HCT116 (cell line): ENCODE measurements at regions not wholly inside any gene's neighbourhood (a gene's known extent, or its start where the extent isn't known, plus 50 kb on each side); places are given as distances from the start of the nearest gene placed in this dataset.

ENCODE experiments used
- ATAC-seq: fragments of 200-7000 bp; cut with Tn5 transposase; 2 replicates; pipeline ENCODE4 v1.9.1; 2020; ENCODE audit warnings: mild to moderate bottlenecking, moderate library complexity
- BruUV-seq: library from RNA; stranded (reverse); fragments of 400-500 nt; replicated peaks from 2 replicates; lab custom pipeline; 2021; lab: Mats Ljungman, UMichigan
- CTCF ChIA-PET: fragments of 300-600 bp; sonication (Branson Sonifier 250); formaldehyde crosslinking; loops from one replicate; lab custom pipeline; 2021; ENCODE audit warnings: antibody characterized with exemption; lab: Charles Lee
- POLR2A ChIA-PET: fragments of 300-600, 350-600 bp; sonication (Branson Sonifier 250); formaldehyde crosslinking; loops from one replicate; lab custom pipeline; 2021; ENCODE audit warnings: antibody characterized with exemption; lab: Charles Lee
- RAD21 ChIA-PET, 2 experiments: fragments of 300-600 bp; sonication (Branson Sonifier 250); formaldehyde crosslinking; loops; one replicate each; lab custom pipeline; 2023; ENCODE audit warnings: low total read pairs in 2 of 2; ENCODE audit not compliant: uncharacterized antibody in 2 of 2, unreplicated experiment in 2 of 2, low non-redundant PET in 1 of 2; lab: Charles Lee
- DNase-seq: peaks from one replicate; pipeline ENCODE4 v3.0.0-alpha.2; 2010; ENCODE audit warnings: low read depth, low spot score
- H2AFZ ChIP-seq: fragments of 200-600 bp; shearing (Covaris generic), sonication (generic); 2 replicates; pipeline ENCODE4 v1.6.1; 2017; ENCODE audit warnings: low read depth, mixed run types, mixed read lengths, antibody characterized with exemption, low read length; ENCODE audit not compliant: poor library complexity, severe bottlenecking
- H3K27ac ChIP-seq: 2 replicates; pipeline ENCODE4 v1.5.1; 2012; ENCODE audit warnings: low read depth, low read length
- H3K27me3 ChIP-seq: fragments of 200-600 bp; sonication (generic); 2 replicates; pipeline ENCODE4 v1.6.1; 2016; ENCODE audit warnings: mixed run types, low read length, mixed read lengths; ENCODE audit not compliant: insufficient read depth
- H3K36me3 ChIP-seq, 2 experiments: fragments of 200-500 bp in 1 of 2; fragments of 200-600 bp in 1 of 2; sonication (Bioruptor generic) in 1 of 2; sonication (generic) in 1 of 2; 2 replicates each; pipeline versions ENCODE4 v1.5.1 to v1.6.1; 2014 to 2016; ENCODE audit warnings: low read length in 2 of 2, inconsistent platforms in 1 of 2, mixed read lengths in 1 of 2, mixed run types in 1 of 2; ENCODE audit not compliant: insufficient read depth in 2 of 2, control insufficient read depth in 1 of 2
- H3K4me1 ChIP-seq, 2 experiments: fragments of 200-600 bp in 1 of 2; sonication (generic) in 1 of 2; 2 replicates each; pipeline versions ENCODE4 v1.5.1 to v1.6.1; 2012 to 2017; ENCODE audit warnings: low read length in 2 of 2, inconsistent platforms in 1 of 2, mild to moderate bottlenecking in 1 of 2, mixed read lengths in 1 of 2, mixed run types in 1 of 2, moderate library complexity in 1 of 2; ENCODE audit not compliant: insufficient read depth in 2 of 2, control insufficient read depth in 1 of 2
- H3K4me2 ChIP-seq: fragments of 200-600 bp; sonication (generic); 2 replicates; pipeline ENCODE4 v1.6.1; 2017; ENCODE audit warnings: mixed run types, low read length, mixed read lengths
- H3K4me3 ChIP-seq, 2 experiments: fragments of 200-600 bp in 1 of 2; sonication (generic) in 1 of 2; replicated peaks in 1 of 2; 2 replicates each; pipeline ENCODE4 v1.5.1; 2011 to 2016; ENCODE audit warnings: low read length in 2 of 2, control low read depth in 1 of 2, low read depth in 1 of 2, mild to moderate bottlenecking in 1 of 2, mixed read lengths in 1 of 2, mixed run types in 1 of 2
- H3K79me2 ChIP-seq: fragments of 200-600 bp; sonication (generic); 2 replicates; pipeline ENCODE4 v1.6.1; 2017; ENCODE audit warnings: mild to moderate bottlenecking, mixed run types, low read length, moderate library complexity, mixed read lengths; ENCODE audit not compliant: insufficient read depth
- H3K9ac ChIP-seq: fragments of 200-600 bp; sonication (generic); 2 replicates; pipeline ENCODE4 v1.6.1; 2016; ENCODE audit warnings: low read length, mixed read lengths
- H3K9me2 ChIP-seq: fragments of 200-600 bp; sonication (generic), shearing (Covaris generic); 2 replicates; pipeline ENCODE4 v1.6.1; 2017; ENCODE audit warnings: mixed run types, mild to moderate bottlenecking, moderate library complexity; ENCODE audit not compliant: insufficient read depth
- H3K9me3 ChIP-seq, 2 experiments: fragments of 200-500 bp in 1 of 2; fragments of 200-600 bp in 1 of 2; sonication (Bioruptor generic) in 1 of 2; sonication (generic) in 1 of 2; 2 replicates each; pipeline ENCODE4 v1.6.1; 2014 to 2017; ENCODE audit warnings: low read length in 2 of 2, mixed read lengths in 2 of 2, inconsistent platforms in 1 of 2, low read depth in 1 of 2, mild to moderate bottlenecking in 1 of 2, mixed run types in 1 of 2, moderate library complexity in 1 of 2; ENCODE audit not compliant: control insufficient read depth in 1 of 2, insufficient read depth in 1 of 2
- H4K20me1 ChIP-seq: fragments of 200-600 bp; sonication (generic), shearing (Covaris generic); 2 replicates; pipeline ENCODE4 v1.6.1; 2017; ENCODE audit warnings: mixed run types, mild to moderate bottlenecking, moderate library complexity; ENCODE audit not compliant: insufficient read depth
- ATF3 ChIP-seq: IDR thresholded peaks from 2 replicates; pipeline ENCODE4 v1.6.1; 2012
- CEBPB ChIP-seq: IDR thresholded peaks from 2 replicates; pipeline ENCODE4 v1.6.1; 2012; ENCODE audit warnings: low read depth
- CTCF ChIP-seq, 3 experiments: fragments of 200-600 bp in 1 of 3; sonication (generic) in 1 of 3; IDR thresholded peaks in 2 of 3; conservative IDR thresholded peaks in 1 of 3; 2 replicates each; pipeline ENCODE4 v1.5.1; 2012 to 2017; ENCODE audit warnings: low read depth in 2 of 3, low read length in 2 of 3, antibody characterized with exemption in 1 of 3, borderline replicate concordance in 1 of 3, control low read depth in 1 of 3, mild to moderate bottlenecking in 1 of 3, mixed read lengths in 1 of 3, mixed run types in 1 of 3, moderate library complexity in 1 of 3; ENCODE audit not compliant: insufficient read depth in 1 of 3
- EGR1 ChIP-seq: IDR thresholded peaks from 2 replicates; pipeline ENCODE4 v1.6.1; 2012; ENCODE audit warnings: low read depth
- ELF1 ChIP-seq: IDR thresholded peaks from 2 replicates; pipeline ENCODE4 v1.6.1; 2012; ENCODE audit warnings: low read depth, borderline replicate concordance
- EZH2phosphoT487 ChIP-seq: fragments of 200-600 bp; IDR thresholded peaks from 2 replicates; pipeline ENCODE4 v1.6.1; 2018; ENCODE audit warnings: antibody characterized with exemption, borderline replicate concordance
- FOSL1 ChIP-seq: IDR thresholded peaks from 2 replicates; pipeline ENCODE4 v1.6.1; 2012; ENCODE audit warnings: low read depth
- JUND ChIP-seq: IDR thresholded peaks from 2 replicates; pipeline ENCODE4 v1.6.1; 2012
- MAX ChIP-seq: IDR thresholded peaks from 2 replicates; pipeline ENCODE4 v1.6.1; 2012
- POLR2A ChIP-seq: IDR thresholded peaks from 2 replicates; pipeline ENCODE4 v1.7.0; 2011; ENCODE audit warnings: borderline replicate concordance; ENCODE audit not compliant: insufficient read depth, insufficient read length; ENCODE audit errors: extremely low read depth
- POLR2AphosphoS5 ChIP-seq: IDR thresholded peaks from 2 replicates; pipeline ENCODE4 v1.6.1; 2011; ENCODE audit warnings: mild to moderate bottlenecking, low read depth, low read length, moderate library complexity
- RAD21 ChIP-seq: IDR thresholded peaks from 2 replicates; pipeline ENCODE4 v1.6.1; 2012; ENCODE audit warnings: low read depth, mild to moderate bottlenecking
- REST ChIP-seq: IDR thresholded peaks from 2 replicates; pipeline ENCODE4 v1.6.1; 2012; ENCODE audit warnings: low read depth
- SP1 ChIP-seq: IDR thresholded peaks from 2 replicates; pipeline ENCODE4 v1.6.1; 2012; ENCODE audit warnings: low read depth
- SRF ChIP-seq: IDR thresholded peaks from 2 replicates; pipeline ENCODE4 v1.6.1; 2012; ENCODE audit warnings: low read depth
- ZBTB33 ChIP-seq: IDR thresholded peaks from 2 replicates; pipeline ENCODE4 v1.6.1; 2011; ENCODE audit warnings: mild to moderate bottlenecking, low read length, moderate library complexity; ENCODE audit not compliant: insufficient replicate concordance; ENCODE audit errors: extremely low read depth
- ZNF274 ChIP-seq: fragments of 200-500 bp; sonication (Bioruptor generic); IDR thresholded peaks from 2 replicates; pipeline ENCODE4 v1.6.1; 2014; ENCODE audit warnings: mild to moderate bottlenecking, low read depth, low read length, inconsistent platforms
- intact Hi-C: fragments of 100-400 bp; cut with micrococcal nuclease; formaldehyde crosslinking; loops from 2 replicates; pipeline ENCODE4 v1.10.0; 2022

GRCh38 chr2:203797276-203797675 lies 70.3 kb upstream of the CTLA4 start:
- RAD21 ChIA-PET: no interaction called here
- no peak for ATAC-seq

More at GRCh38 chr2:203797276-203797675, 70.3 kb upstream of the CTLA4 start:
- no peak overlapping the region for H3K4me3 ChIP-seq
- no peaks in the 10 kb centered on the region for H4K20me1 ChIP-seq
- H3K79me2 ChIP-seq: no peaks in the 10 kb centered on the region
- H3K27ac ChIP-seq: no peak overlapping the region
- intact Hi-C loops: no loop called here
- ChIA-PET POLR2A (no interaction called here), CTCF (no interaction called here)
- no peak overlapping the region for H2AFZ ChIP-seq
- H3K4me1 ChIP-seq: no peaks in the 10 kb centered on the region
- H3K9me2 ChIP-seq: no peaks in the 10 kb centered on the region
- H3K27me3 ChIP-seq: no peaks in the 10 kb centered on the region
- H3K36me3 ChIP-seq: no peaks in the 10 kb centered on the region
- no peaks in the 10 kb centered on the region for H3K9me3 ChIP-seq
- TF ChIP-seq POLR2AphosphoS5 (no peak), RAD21 (no peak), JUND (no peak), SRF (no peak), ELF1 (no peak), EGR1 (no peak), ZBTB33 (no peak), FOSL1 (no peak), MAX (no peak), EZH2phosphoT487 (no peak), ATF3 (no peak), REST (no peak), ZNF274 (no peak), SP1 (no peak), CTCF (IDR thresholded peaks at IDR 0.05 in 2 of 3, conservative IDR thresholded peaks at IDR 0.05 in 1 of 3; ENCODE audit: borderline replicate concordance in 1 of 3, insufficient read depth in 1 of 3, low read depth in 2 of 3, low read length in 2 of 3) (no peak), CEBPB (no peak), POLR2A (no peak)
- no TSS peak for BruUV-seq
- DNase-seq: no peak
- no peak overlapping the region for H3K9ac ChIP-seq
- no peak overlapping the region for H3K4me2 ChIP-seq
